SK-N-SH treated with all-trans-retinoic acid at 6 μM for 48 hours (cell line): ENCODE measurements at regions not wholly inside any gene's neighbourhood (a gene's known extent, or its start where the extent isn't known, plus 50 kb on each side); places are given as distances from the start of the nearest gene placed in this dataset.

Source experiments
- ATAC-seq: fragments of 200-7000 bp; cut with Tn5 transposase; 3 replicates; pipeline ENCODE4 v1.9.1; 2020; ENCODE audit warnings: mild to moderate bottlenecking, moderate library complexity
- ARNTL ChIP-seq: fragments of 450-650 bp; formaldehyde crosslinking; IDR thresholded peaks from 2 replicates; pipeline ENCODE4 v1.5.0; 2020; ENCODE audit warnings: low read depth, mild to moderate bottlenecking, moderate library complexity, borderline replicate concordance
- BACH2 ChIP-seq: fragments of 250-450 bp; sonication (Bioruptor Pico); IDR thresholded peaks from 2 replicates; pipeline ENCODE4 v1.9.0; 2021; ENCODE audit warnings: mild to moderate bottlenecking, borderline replicate concordance
- CREB5 ChIP-seq: fragments of 250-450 bp; sonication (Bioruptor Pico); IDR thresholded peaks from 2 replicates; pipeline ENCODE4 v1.5.1; 2020; ENCODE audit warnings: low read depth, mild to moderate bottlenecking, moderate library complexity
- CSDC2 ChIP-seq: fragments of 250-450 bp; sonication (Bioruptor Pico); IDR thresholded peaks from 2 replicates; pipeline ENCODE4 v1.5.0; 2020; ENCODE audit warnings: mild to moderate bottlenecking, moderate library complexity
- CSRNP3 ChIP-seq: fragments of 250-450 bp; sonication (Bioruptor Pico); IDR thresholded peaks from 2 replicates; pipeline ENCODE4 v1.5.1; 2021; ENCODE audit warnings: mild to moderate bottlenecking, moderate library complexity
- ESRRG ChIP-seq: fragments of 250-450 bp; sonication (Bioruptor Pico); IDR thresholded peaks from 2 replicates; pipeline ENCODE4 v1.6.1; 2021; ENCODE audit warnings: mild to moderate bottlenecking
- GLIS3 ChIP-seq: fragments of 250-450 bp; sonication (Bioruptor Pico); IDR thresholded peaks from 2 replicates; pipeline ENCODE4 v1.5.0; 2020; ENCODE audit warnings: mild to moderate bottlenecking, moderate library complexity
- PPARA ChIP-seq: fragments of 250-450 bp; sonication (Bioruptor Pico); IDR thresholded peaks from 2 replicates; pipeline ENCODE4 v1.5.0; 2020; ENCODE audit warnings: mild to moderate bottlenecking, borderline replicate concordance
- RARB ChIP-seq: fragments of 250-450 bp; sonication (Bioruptor Pico); IDR thresholded peaks from 2 replicates; pipeline ENCODE4 v1.8.0; 2021; ENCODE audit warnings: mild to moderate bottlenecking, moderate library complexity
- SNAI2 ChIP-seq: fragments of 250-450 bp; sonication (Bioruptor Pico); IDR thresholded peaks from 2 replicates; pipeline ENCODE4 v1.5.0; 2020; ENCODE audit warnings: mild to moderate bottlenecking, moderate library complexity
- TCF4 ChIP-seq: fragments of 250-450 bp; sonication (Bioruptor Pico); IDR thresholded peaks from 2 replicates; pipeline ENCODE4 v1.8.0; 2021; ENCODE audit warnings: mild to moderate bottlenecking, moderate library complexity, borderline replicate concordance
- TOX ChIP-seq: fragments of 250-450 bp; sonication (Bioruptor Pico); IDR thresholded peaks from 2 replicates; pipeline ENCODE4 v1.8.0; 2021; ENCODE audit warnings: mild to moderate bottlenecking, moderate library complexity, borderline replicate concordance
- TSHZ2 ChIP-seq: fragments of 250-450 bp; sonication (Bioruptor Pico); IDR thresholded peaks from 2 replicates; pipeline ENCODE4 v1.5.0; 2020; ENCODE audit warnings: mild to moderate bottlenecking, moderate library complexity
- ZC3H10 ChIP-seq: fragments of 250-450 bp; sonication (Bioruptor Pico); IDR thresholded peaks from 2 replicates; pipeline ENCODE4 v1.5.1; 2021; ENCODE audit warnings: mild to moderate bottlenecking, moderate library complexity
- ZFP3 ChIP-seq: fragments of 250-450 bp; sonication (Bioruptor Pico); IDR thresholded peaks from 2 replicates; pipeline ENCODE4 v1.5.0; 2020; ENCODE audit warnings: mild to moderate bottlenecking, moderate library complexity
- ZFP30 ChIP-seq: fragments of 450-650 bp; formaldehyde crosslinking; IDR thresholded peaks from 2 replicates; pipeline ENCODE4 v1.5.0; 2022; ENCODE audit warnings: mild to moderate bottlenecking, moderate library complexity
- ZNF70 ChIP-seq: fragments of 450-650 bp; formaldehyde crosslinking; IDR thresholded peaks from 2 replicates; pipeline ENCODE4 v1.5.0; 2020; ENCODE audit warnings: mild to moderate bottlenecking, moderate library complexity
- TF ChIP-seq, protein P1 (sequence below): fragments of 250-450 bp; sonication (Bioruptor Pico); IDR thresholded peaks from 2 replicates; pipeline ENCODE4 v1.8.0; 2021; ENCODE audit warnings: low read depth, mild to moderate bottlenecking, moderate library complexity, borderline replicate concordance
- TF ChIP-seq, protein P2 (sequence below): fragments of 250-450 bp; sonication (Bioruptor Pico); IDR thresholded peaks from 2 replicates; pipeline ENCODE4 v1.8.0; 2020; ENCODE audit warnings: mild to moderate bottlenecking, moderate library complexity, borderline replicate concordance

- no peak for TF ChIP-seq TOX
- TF ChIP-seq, protein P1, sequence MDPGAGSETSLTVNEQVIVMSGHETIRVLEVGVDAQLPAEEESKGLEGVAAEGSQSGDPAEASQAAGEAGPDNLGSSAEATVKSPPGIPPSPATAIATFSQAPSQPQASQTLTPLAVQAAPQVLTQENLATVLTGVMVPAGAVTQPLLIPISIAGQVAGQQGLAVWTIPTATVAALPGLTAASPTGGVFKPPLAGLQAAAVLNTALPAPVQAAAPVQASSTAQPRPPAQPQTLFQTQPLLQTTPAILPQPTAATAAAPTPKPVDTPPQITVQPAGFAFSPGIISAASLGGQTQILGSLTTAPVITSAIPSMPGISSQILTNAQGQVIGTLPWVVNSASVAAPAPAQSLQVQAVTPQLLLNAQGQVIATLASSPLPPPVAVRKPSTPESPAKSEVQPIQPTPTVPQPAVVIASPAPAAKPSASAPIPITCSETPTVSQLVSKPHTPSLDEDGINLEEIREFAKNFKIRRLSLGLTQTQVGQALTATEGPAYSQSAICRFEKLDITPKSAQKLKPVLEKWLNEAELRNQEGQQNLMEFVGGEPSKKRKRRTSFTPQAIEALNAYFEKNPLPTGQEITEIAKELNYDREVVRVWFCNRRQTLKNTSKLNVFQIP (CRISPR knock-in tag) = no peak
- TF ChIP-seq TCF4 (CRISPR knock-in tag) = no peak
- TF ChIP-seq PPARA (CRISPR knock-in tag) = no peak
- TF ChIP-seq ZFP30 (CRISPR knock-in tag) = no peak
- TF ChIP-seq CREB5 = no peak
- no peak for TF ChIP-seq ARNTL
- TF ChIP-seq ZC3H10 (CRISPR knock-in tag) = no peak
- TF ChIP-seq CSRNP3 (CRISPR knock-in tag) = no peak
- no peak for TF ChIP-seq GLIS3 (CRISPR knock-in tag)
- no peak for TF ChIP-seq SNAI2 (CRISPR knock-in tag)
- TF ChIP-seq, protein P2, sequence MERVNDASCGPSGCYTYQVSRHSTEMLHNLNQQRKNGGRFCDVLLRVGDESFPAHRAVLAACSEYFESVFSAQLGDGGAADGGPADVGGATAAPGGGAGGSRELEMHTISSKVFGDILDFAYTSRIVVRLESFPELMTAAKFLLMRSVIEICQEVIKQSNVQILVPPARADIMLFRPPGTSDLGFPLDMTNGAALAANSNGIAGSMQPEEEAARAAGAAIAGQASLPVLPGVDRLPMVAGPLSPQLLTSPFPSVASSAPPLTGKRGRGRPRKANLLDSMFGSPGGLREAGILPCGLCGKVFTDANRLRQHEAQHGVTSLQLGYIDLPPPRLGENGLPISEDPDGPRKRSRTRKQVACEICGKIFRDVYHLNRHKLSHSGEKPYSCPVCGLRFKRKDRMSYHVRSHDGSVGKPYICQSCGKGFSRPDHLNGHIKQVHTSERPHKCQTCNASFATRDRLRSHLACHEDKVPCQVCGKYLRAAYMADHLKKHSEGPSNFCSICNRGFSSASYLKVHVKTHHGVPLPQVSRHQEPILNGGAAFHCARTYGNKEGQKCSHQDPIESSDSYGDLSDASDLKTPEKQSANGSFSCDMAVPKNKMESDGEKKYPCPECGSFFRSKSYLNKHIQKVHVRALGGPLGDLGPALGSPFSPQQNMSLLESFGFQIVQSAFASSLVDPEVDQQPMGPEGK (CRISPR knock-in tag) = no peak
- TF ChIP-seq RARB (CRISPR knock-in tag) = no peak
- no peak for TF ChIP-seq ZFP3
- no peak for TF ChIP-seq ESRRG (CRISPR knock-in tag)
- TF ChIP-seq TSHZ2 = no peak
- TF ChIP-seq ZNF70 (CRISPR knock-in tag) = no peak
- no peak for TF ChIP-seq BACH2 (CRISPR knock-in tag)
- TF ChIP-seq CSDC2 (CRISPR knock-in tag) = no peak
- no peak; the same call in 2 of the 3 replicates for ATAC-seq
Observed at GRCh38 chr13:30856005-30856790, 49.9 kb upstream of the MEDAG start.
